ENCODE measurements at regions not wholly inside any gene's neighbourhood (a gene's known extent, or its start where the extent isn't known, plus 50 kb on each side); places are given as distances from the start of the nearest gene placed in this dataset.

DNA sequence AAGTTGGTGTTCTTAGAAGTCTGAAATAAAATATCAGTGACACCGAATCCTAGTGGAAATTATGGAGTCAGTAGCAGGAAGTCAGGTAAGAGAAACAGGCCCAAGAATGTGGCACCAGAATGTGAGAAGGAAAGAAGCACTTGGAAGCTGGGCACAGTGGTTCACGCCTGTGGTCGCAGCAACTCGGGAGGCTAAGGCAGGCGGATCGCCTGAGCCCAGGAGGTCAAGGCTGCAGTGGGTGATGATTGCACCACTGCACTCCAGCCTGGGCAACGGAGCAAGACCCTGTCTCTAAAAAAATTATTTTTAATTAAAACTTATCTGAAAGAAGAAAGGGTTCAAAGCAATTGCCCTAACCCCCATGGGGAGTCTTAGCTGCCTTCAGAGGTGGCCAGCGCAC lies 268.3 kb upstream of the SALL3 start:
- TF ChIP-seq, protein P1, sequence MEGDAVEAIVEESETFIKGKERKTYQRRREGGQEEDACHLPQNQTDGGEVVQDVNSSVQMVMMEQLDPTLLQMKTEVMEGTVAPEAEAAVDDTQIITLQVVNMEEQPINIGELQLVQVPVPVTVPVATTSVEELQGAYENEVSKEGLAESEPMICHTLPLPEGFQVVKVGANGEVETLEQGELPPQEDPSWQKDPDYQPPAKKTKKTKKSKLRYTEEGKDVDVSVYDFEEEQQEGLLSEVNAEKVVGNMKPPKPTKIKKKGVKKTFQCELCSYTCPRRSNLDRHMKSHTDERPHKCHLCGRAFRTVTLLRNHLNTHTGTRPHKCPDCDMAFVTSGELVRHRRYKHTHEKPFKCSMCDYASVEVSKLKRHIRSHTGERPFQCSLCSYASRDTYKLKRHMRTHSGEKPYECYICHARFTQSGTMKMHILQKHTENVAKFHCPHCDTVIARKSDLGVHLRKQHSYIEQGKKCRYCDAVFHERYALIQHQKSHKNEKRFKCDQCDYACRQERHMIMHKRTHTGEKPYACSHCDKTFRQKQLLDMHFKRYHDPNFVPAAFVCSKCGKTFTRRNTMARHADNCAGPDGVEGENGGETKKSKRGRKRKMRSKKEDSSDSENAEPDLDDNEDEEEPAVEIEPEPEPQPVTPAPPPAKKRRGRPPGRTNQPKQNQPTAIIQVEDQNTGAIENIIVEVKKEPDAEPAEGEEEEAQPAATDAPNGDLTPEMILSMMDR (IDR thresholded peaks at IDR 0.05) = no peak
- TF ChIP-seq POLR2A (IDR thresholded peaks at IDR 0.05) = no peak
- no peak for TF ChIP-seq POLR2AphosphoS5 (IDR thresholded peaks at IDR 0.05)
